Suprapubic skin (tissue), 4 donors: ENCODE measurements at regions not wholly inside any gene's neighbourhood (a gene's known extent, or its start where the extent isn't known, plus 50 kb on each side); places are given as distances from the start of the nearest gene placed in this dataset.

Experiments
- POLR2A ChIP-seq, 2 donors: fragments of 450-650 bp; IDR thresholded peaks; one replicate each; pipeline ENCODE4 v1.6.1; 2017; ENCODE audit warnings: antibody characterized with exemption in 2 of 2, mild to moderate bottlenecking in 2 of 2, moderate library complexity in 2 of 2
- POLR2AphosphoS5 ChIP-seq, 3 donors: sonication (generic); formaldehyde crosslinking; IDR thresholded peaks; one replicate each; pipeline ENCODE4 v1.6.1; 2017; ENCODE audit warnings: antibody characterized with exemption in 3 of 3
- TF ChIP-seq, protein P1 (sequence below), 2 donors: fragments of 200-600 bp in 1 of 2; fragments of 450-650 bp in 1 of 2; sonication (generic) in 1 of 2; IDR thresholded peaks; one replicate each; pipeline ENCODE4 v1.5.1; 2016 to 2019; ENCODE audit warnings: antibody characterized with exemption in 2 of 2, mild to moderate bottlenecking in 1 of 2, moderate library complexity in 1 of 2

DNA sequence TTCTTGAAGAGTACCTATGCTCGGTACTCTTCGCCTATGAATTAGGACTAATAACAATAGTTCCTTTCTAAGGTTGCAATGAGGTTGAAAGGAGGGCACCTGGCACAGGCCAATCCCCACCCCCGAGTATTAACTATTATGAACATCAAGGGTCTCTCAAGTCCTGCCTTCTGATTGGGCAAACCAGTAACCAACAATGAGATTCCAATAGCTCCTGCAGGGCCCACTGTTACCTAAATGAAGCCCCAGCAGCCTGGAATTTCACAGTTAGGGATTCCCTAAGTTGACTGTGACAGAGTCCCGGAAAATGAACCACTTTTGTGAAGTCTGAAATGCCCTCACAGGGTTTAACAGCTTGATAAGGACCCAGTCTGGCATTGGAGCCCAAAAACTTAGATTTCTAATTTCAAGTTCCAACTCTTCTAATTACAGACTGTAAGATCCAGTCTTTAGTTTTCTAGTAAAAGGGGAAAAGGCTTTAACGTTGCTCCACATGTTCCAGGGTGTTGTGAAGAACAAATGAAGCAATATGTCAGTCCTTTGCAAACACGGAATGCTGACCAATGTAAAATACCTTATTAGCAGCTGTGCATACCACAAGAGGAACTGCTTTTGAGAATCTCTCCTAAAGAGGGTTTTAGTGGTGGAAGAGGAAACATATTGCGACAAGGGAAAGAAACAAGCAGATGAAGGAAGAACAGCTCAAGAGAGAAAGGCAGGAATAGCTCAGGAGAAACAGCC is 277.7 kb upstream of the MAP2 start:
- TF ChIP-seq, protein P1, sequence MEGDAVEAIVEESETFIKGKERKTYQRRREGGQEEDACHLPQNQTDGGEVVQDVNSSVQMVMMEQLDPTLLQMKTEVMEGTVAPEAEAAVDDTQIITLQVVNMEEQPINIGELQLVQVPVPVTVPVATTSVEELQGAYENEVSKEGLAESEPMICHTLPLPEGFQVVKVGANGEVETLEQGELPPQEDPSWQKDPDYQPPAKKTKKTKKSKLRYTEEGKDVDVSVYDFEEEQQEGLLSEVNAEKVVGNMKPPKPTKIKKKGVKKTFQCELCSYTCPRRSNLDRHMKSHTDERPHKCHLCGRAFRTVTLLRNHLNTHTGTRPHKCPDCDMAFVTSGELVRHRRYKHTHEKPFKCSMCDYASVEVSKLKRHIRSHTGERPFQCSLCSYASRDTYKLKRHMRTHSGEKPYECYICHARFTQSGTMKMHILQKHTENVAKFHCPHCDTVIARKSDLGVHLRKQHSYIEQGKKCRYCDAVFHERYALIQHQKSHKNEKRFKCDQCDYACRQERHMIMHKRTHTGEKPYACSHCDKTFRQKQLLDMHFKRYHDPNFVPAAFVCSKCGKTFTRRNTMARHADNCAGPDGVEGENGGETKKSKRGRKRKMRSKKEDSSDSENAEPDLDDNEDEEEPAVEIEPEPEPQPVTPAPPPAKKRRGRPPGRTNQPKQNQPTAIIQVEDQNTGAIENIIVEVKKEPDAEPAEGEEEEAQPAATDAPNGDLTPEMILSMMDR (IDR thresholded peaks at IDR 0.05), result no peak
- TF ChIP-seq POLR2AphosphoS5 (IDR thresholded peaks at IDR 0.05), result no peak
- TF ChIP-seq POLR2A (IDR thresholded peaks at IDR 0.05), result no peak
